NCI-H446 (cell line): ENCODE measurements at regions not wholly inside any gene's neighbourhood (a gene's known extent, or its start where the extent isn't known, plus 50 kb on each side); places are given as distances from the start of the nearest gene placed in this dataset.
"Not testable (repeated sequence)": the region's sequence is repeated elsewhere in the genome, so short reads cannot be mapped to it uniquely, and the experiment has no call there.

Experiments used
- DNase-seq, 2 experiments: peaks; one replicate each; lab custom pipeline; 2025; lab: John Stamatoyannopoulos, UW

- DNase-seq: no peak
Observed at GRCh38 chr14:43307836-43308235, 1199.2 kb downstream of the FSCB start.

- no peak for DNase-seq
Observed at GRCh38 chr14:43306053-43306452, 1201.0 kb downstream of the FSCB start.

GRCh38 chr14:43297794-43298193, 1209.3 kb downstream of the FSCB start:
- DNase-seq: no peak

GRCh38 chr14:43296061-43296460, 1211.0 kb downstream of the FSCB start:
- DNase-seq: not testable (repeated sequence)

- DNase-seq: no peak
Observed at GRCh38 chr14:43285575-43285974, 1221.5 kb downstream of the FSCB start.

GRCh38 chr14:43260056-43260455, 1247.0 kb downstream of the FSCB start:
- no peak for DNase-seq

GRCh38 chr14:43258396-43258795, 1248.7 kb downstream of the FSCB start:
- DNase-seq: no peak

GRCh38 chr14:43256996-43257395, 1250.1 kb downstream of the FSCB start:
- not testable (repeated sequence) for DNase-seq

GRCh38 chr14:43252866-43253265, 1254.2 kb downstream of the FSCB start:
- no peak for DNase-seq

GRCh38 chr14:43249591-43249990, 1257.5 kb downstream of the FSCB start:
- no peak for DNase-seq

- no peak for DNase-seq
Observed at GRCh38 chr14:43249116-43249515, 1258.0 kb downstream of the FSCB start.

GRCh38 chr14:43247877-43248276, 1259.2 kb downstream of the FSCB start:
- no peak for DNase-seq

- DNase-seq: no peak
Observed at GRCh38 chr14:43244142-43244625, 1262.9 kb downstream of the FSCB start.

- DNase-seq: no peak
Observed at GRCh38 chr14:43243168-43243567, 1263.9 kb downstream of the FSCB start.

- DNase-seq: no peak
Observed at GRCh38 chr14:43232261-43232660, 1274.8 kb downstream of the FSCB start.

- DNase-seq: no peak
Observed at GRCh38 chr14:43215524-43215923, 1291.6 kb downstream of the FSCB start.

GRCh38 chr14:43207189-43207588, 1299.9 kb downstream of the FSCB start:
- no peak for DNase-seq

- no peak for DNase-seq
Observed at GRCh38 chr14:43204816-43205215, 1302.3 kb downstream of the FSCB start.

- DNase-seq: no peak
Observed at GRCh38 chr14:43200519-43200918, 1306.6 kb downstream of the FSCB start.

GRCh38 chr14:43198465-43198864, 1308.6 kb downstream of the FSCB start:
- no peak for DNase-seq

- DNase-seq: no peak
Observed at GRCh38 chr14:43184540-43184939, 1322.5 kb downstream of the FSCB start.

- DNase-seq: no peak
Observed at GRCh38 chr14:43183916-43184315, 1323.2 kb downstream of the FSCB start.

GRCh38 chr14:43175896-43176295, 1331.2 kb downstream of the FSCB start:
- no peak for DNase-seq

- DNase-seq: no peak
Observed at GRCh38 chr14:43172899-43173548, 1334.1 kb downstream of the FSCB start.
